Stimulated activated CD8-positive, alpha-beta memory T cell treated with anti-CD3 and anti-CD28 coated beads, Interleukin-7, amount 100 ng/mL, for 4 hours (primary cell): ENCODE measurements at regions not wholly inside any gene's neighbourhood (a gene's known extent, or its start where the extent isn't known, plus 50 kb on each side); places are given as distances from the start of the nearest gene placed in this dataset.

Experiments
- DNase-seq, 2 donors: peaks; one replicate each; pipeline ENCODE4 v3.0.0-alpha.2; 2020; ENCODE audit warnings: low read depth in 2 of 2

DNA sequence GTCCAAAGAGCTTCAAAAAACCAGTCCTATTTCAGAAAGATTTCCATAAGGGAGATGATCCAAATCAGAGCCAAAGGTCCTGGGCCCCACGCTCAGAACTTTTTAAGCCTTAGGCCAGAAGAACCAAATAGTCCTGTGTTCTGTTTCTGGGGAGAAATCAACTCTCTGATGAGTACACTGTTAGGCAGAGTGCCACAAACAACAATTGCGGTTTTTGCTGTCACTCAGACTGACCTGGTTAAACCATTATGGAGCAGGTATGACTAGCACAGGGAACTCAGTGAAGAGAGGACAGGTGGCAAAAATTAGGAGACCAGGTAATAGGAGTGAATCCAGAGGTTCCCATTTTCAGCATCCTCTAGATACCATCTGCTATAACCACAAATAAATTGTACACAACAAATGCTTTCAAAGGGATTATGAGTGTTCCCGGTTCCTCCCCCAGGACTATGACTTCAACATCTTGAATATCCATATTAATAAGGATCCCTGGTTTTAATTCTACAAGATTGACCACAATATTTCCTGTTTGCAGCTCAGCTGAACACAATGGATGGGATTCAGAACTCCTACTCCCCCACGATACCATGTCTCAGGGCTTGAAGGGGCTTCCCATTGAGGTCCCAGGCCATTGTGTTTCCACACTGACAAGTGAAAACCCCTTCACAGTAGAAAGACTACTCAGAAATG is 52.1 kb upstream of the FREM1 start:
- no peak for DNase-seq

DNA sequence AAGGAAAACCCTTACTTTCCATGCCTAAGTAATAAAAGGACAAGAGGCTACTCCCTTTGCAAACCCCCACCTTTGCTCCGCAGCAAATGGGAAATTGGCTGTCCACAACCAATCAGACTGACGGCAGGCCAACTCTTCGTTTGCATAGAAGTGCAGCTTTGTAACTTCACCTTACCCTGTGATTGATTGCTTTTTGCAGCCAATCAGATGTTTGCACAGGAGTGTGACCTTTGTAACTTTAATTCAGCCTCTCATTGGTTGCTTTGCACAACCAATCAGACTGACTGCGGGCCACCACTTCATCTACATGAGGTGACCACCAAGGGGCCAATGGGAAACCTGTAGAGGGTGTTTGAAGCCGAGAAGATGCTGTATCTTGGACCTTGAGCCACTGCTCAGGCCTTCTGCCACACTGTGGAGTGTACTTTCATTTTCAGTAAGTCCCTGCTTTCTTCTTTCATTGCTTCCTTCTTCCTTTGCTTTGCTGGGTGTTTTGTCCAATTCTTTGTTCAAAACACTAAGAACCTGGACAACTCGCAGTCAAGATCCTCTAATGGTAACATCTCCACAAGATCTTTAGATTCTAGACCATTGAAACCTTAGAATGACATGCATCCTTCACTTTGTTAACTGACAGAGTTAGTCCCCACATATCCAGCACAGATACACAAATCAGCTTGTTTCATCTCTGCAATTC is 51.3 kb upstream of the FREM1 start:
- no peak for DNase-seq

GRCh38 chr9:14960881-14961280 is 50.7 kb upstream of the FREM1 start:
- DNase-seq, result no peak
